ENCODE measurements at regions not wholly inside any gene's neighbourhood (a gene's known extent, or its start where the extent isn't known, plus 50 kb on each side); places are given as distances from the start of the nearest gene placed in this dataset.

- intact Hi-C loops (cut with micrococcal nuclease; ENCODE audit: unreplicated experiment) = no loop called here
- no peaks in the 10 kb centered on the region for H3K4me1 ChIP-seq (ENCODE audit: insufficient read depth, low read length, poor library complexity, severe bottlenecking)
- no peaks in the 10 kb centered on the region for H3K36me3 ChIP-seq (ENCODE audit: insufficient read depth, low read length)
- TF ChIP-seq EZH2phosphoT487 (IDR thresholded peaks at IDR 0.05; ENCODE audit: borderline replicate concordance, low read depth, low read length) = no peak
- TF ChIP-seq, protein P1, sequence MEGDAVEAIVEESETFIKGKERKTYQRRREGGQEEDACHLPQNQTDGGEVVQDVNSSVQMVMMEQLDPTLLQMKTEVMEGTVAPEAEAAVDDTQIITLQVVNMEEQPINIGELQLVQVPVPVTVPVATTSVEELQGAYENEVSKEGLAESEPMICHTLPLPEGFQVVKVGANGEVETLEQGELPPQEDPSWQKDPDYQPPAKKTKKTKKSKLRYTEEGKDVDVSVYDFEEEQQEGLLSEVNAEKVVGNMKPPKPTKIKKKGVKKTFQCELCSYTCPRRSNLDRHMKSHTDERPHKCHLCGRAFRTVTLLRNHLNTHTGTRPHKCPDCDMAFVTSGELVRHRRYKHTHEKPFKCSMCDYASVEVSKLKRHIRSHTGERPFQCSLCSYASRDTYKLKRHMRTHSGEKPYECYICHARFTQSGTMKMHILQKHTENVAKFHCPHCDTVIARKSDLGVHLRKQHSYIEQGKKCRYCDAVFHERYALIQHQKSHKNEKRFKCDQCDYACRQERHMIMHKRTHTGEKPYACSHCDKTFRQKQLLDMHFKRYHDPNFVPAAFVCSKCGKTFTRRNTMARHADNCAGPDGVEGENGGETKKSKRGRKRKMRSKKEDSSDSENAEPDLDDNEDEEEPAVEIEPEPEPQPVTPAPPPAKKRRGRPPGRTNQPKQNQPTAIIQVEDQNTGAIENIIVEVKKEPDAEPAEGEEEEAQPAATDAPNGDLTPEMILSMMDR (conservative IDR thresholded peaks at IDR 0.05; ENCODE audit: low read length) = no peak
- BruUV-seq (replicated peaks) = no TSS peak
- no peaks in the 10 kb centered on the region for H3K9me2 ChIP-seq (ENCODE audit: insufficient read depth, low read length)
- H3K27ac ChIP-seq (ENCODE audit: low read depth, low read length, poor library complexity, severe bottlenecking) = no peak overlapping the region
- no peak overlapping the region for H3K4me3 ChIP-seq (ENCODE audit: low read depth, low read length, poor library complexity, severe bottlenecking)
- no peak overlapping the region for H3K4me2 ChIP-seq (ENCODE audit: low read length)
- CTCF ChIA-PET (ENCODE audit: unreplicated experiment) = no interaction called here
- POLR2A ChIA-PET = interaction anchor here (0.6 kb wide), 1 partner anchor 628 kb away, joined by 3 read pairs; no protein-coding TSS in a partner anchor
- no peaks in the 10 kb centered on the region for H3K79me2 ChIP-seq (ENCODE audit: insufficient read depth, low read depth, low read length)
- no peak overlapping the region for H2AFZ ChIP-seq (ENCODE audit: low read length)
- no peak for DNase-seq (ENCODE audit: low spot score)
- no peaks in the 10 kb centered on the region for H4K20me1 ChIP-seq (ENCODE audit: insufficient read depth, low read length)
- no peaks in the 10 kb centered on the region for H3K9me3 ChIP-seq (ENCODE audit: low read length)
Observed at GRCh38 chr5:89351222-89351621, 468.2 kb upstream of the MEF2C start.

GRCh38 chr5:89350684-89351083 is 467.7 kb upstream of the MEF2C start:
- Histone ChIP-seq H3K4me3 (ENCODE audit: low read depth, low read length, poor library complexity, severe bottlenecking) (no peak overlapping the region), H3K9me2 (ENCODE audit: insufficient read depth, low read length) (no peaks in the 10 kb centered on the region), H3K36me3 (ENCODE audit: insufficient read depth, low read length) (no peaks in the 10 kb centered on the region), H3K9me3 (ENCODE audit: low read length) (no peaks in the 10 kb centered on the region), H4K20me1 (ENCODE audit: insufficient read depth, low read length) (no peaks in the 10 kb centered on the region), H3K79me2 (ENCODE audit: insufficient read depth, low read depth, low read length) (no peaks in the 10 kb centered on the region), H3K4me2 (ENCODE audit: low read length) (no peak overlapping the region), H3K4me1 (ENCODE audit: insufficient read depth, low read length, poor library complexity, severe bottlenecking) (no peaks in the 10 kb centered on the region), H2AFZ (ENCODE audit: low read length) (no peak overlapping the region), H3K27ac (ENCODE audit: low read depth, low read length, poor library complexity, severe bottlenecking) (no peak overlapping the region)
- BruUV-seq (replicated peaks) = no TSS peak
- DNase-seq (ENCODE audit: low spot score) = no peak
- ChIA-PET CTCF (ENCODE audit: unreplicated experiment) (no interaction called here), POLR2A (interaction anchor here (0.6 to 0.7 kb wide), 2 partner anchors 40 to 627 kb away, joined by 3 read pairs; no protein-coding TSS in a partner anchor)
- intact Hi-C loops (cut with micrococcal nuclease; ENCODE audit: unreplicated experiment) = no loop called here
- TF ChIP-seq, protein P1 (conservative IDR thresholded peaks at IDR 0.05; ENCODE audit: low read length) = no peak
- no peak for TF ChIP-seq EZH2phosphoT487 (IDR thresholded peaks at IDR 0.05; ENCODE audit: borderline replicate concordance, low read depth, low read length)

DNA sequence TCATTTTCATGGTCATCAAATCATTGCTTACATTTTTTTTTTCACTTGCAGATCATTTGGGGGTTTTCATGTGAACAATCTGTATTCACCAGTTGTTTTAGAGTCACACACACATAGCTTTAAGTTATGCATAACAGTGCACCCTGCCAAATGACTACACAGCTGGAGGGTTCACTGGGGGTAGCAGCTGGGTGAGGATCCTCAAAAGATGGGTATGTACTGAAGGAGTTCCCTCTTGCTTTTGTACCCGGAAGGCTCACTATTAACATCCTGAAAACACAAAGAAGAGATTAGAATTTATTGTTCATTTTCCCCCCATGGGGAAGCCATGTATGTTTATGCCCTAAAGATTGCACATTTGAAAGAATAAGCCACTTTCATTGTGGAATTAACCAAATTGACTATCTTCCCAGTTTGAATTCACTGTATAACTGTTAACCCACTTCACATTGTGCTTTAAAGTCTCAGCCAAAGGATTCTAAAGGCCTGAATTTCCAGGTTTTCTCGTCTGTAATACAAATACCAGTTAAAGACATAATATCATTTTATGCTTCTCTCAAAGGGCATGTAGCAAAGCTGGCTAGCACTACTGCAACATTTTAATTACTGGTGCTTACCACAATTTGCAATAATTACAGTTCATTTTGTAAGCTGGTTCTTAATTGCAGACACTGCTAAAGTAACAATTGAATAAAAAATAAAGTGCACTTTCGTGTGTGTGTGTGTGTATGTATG is 466.4 kb upstream of the MEF2C start:
- H3K79me2 ChIP-seq (ENCODE audit: insufficient read depth, low read depth, low read length) = no peaks in the 10 kb centered on the region
- BruUV-seq (replicated peaks) = no TSS peak
- H3K4me3 ChIP-seq (ENCODE audit: low read depth, low read length, poor library complexity, severe bottlenecking) = no peak overlapping the region
- TF ChIP-seq, protein P1 (conservative IDR thresholded peaks at IDR 0.05; ENCODE audit: low read length) = no peak
- TF ChIP-seq EZH2phosphoT487 (IDR thresholded peaks at IDR 0.05; ENCODE audit: borderline replicate concordance, low read depth, low read length) = no peak
- no peak overlapping the region for H3K4me2 ChIP-seq (ENCODE audit: low read length)
- no peak overlapping the region for H2AFZ ChIP-seq (ENCODE audit: low read length)
- H3K9me3 ChIP-seq (ENCODE audit: low read length) = no peaks in the 10 kb centered on the region
- no peaks in the 10 kb centered on the region for H4K20me1 ChIP-seq (ENCODE audit: insufficient read depth, low read length)
- H3K4me1 ChIP-seq (ENCODE audit: insufficient read depth, low read length, poor library complexity, severe bottlenecking) = no peaks in the 10 kb centered on the region
- DNase-seq (ENCODE audit: low spot score) = no peak
- POLR2A ChIA-PET = no interaction called here
- H3K9me2 ChIP-seq (ENCODE audit: insufficient read depth, low read length) = no peaks in the 10 kb centered on the region
- CTCF ChIA-PET (ENCODE audit: unreplicated experiment) = no interaction called here
- no peak overlapping the region for H3K27ac ChIP-seq (ENCODE audit: low read depth, low read length, poor library complexity, severe bottlenecking)
- H3K36me3 ChIP-seq (ENCODE audit: insufficient read depth, low read length) = no peaks in the 10 kb centered on the region
- intact Hi-C loops (cut with micrococcal nuclease; ENCODE audit: unreplicated experiment) = no loop called here

Data from OCI-LY7 (cell line).